ENCODE measurements at regions not wholly inside any gene's neighbourhood (a gene's known extent, or its start where the extent isn't known, plus 50 kb on each side); places are given as distances from the start of the nearest gene placed in this dataset. TPM values are rescaled to one million over a fixed set of nuclear protein-coding genes. Genes with fewer than 3 reads are reported as not detected.

Small RNAs in the stretch of these regions (small RNA-seq; reads per million reads assigned to genes)
- gene AC009804.1 (not detected), gene RF00275 (not detected), gene RF00443 (not detected), gene RN7SL865P (not detected)

All from Karpas-422 (cell line).